ENCODE measurements at regions not wholly inside any gene's neighbourhood (a gene's known extent, or its start where the extent isn't known, plus 50 kb on each side); places are given as distances from the start of the nearest gene placed in this dataset.

GRCh38 chr11:95363164-95363563 lies 132.2 kb upstream of the SESN3 start:
- TF ChIP-seq POLR2A (IDR thresholded peaks at IDR 0.05) = no peak
- TF ChIP-seq, protein P1, sequence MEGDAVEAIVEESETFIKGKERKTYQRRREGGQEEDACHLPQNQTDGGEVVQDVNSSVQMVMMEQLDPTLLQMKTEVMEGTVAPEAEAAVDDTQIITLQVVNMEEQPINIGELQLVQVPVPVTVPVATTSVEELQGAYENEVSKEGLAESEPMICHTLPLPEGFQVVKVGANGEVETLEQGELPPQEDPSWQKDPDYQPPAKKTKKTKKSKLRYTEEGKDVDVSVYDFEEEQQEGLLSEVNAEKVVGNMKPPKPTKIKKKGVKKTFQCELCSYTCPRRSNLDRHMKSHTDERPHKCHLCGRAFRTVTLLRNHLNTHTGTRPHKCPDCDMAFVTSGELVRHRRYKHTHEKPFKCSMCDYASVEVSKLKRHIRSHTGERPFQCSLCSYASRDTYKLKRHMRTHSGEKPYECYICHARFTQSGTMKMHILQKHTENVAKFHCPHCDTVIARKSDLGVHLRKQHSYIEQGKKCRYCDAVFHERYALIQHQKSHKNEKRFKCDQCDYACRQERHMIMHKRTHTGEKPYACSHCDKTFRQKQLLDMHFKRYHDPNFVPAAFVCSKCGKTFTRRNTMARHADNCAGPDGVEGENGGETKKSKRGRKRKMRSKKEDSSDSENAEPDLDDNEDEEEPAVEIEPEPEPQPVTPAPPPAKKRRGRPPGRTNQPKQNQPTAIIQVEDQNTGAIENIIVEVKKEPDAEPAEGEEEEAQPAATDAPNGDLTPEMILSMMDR (IDR thresholded peaks at IDR 0.05 in 8 of 11, conservative IDR thresholded peaks at IDR 0.05 in 3 of 11) = no peak

Data from spleen (tissue), 7 donors.